GM12872 (cell line): ENCODE measurements at regions not wholly inside any gene's neighbourhood (a gene's known extent, or its start where the extent isn't known, plus 50 kb on each side); places are given as distances from the start of the nearest gene placed in this dataset.

Experiments
- CTCF ChIP-seq: IDR thresholded peaks from 3 replicates; pipeline ENCODE4 v1.5.1; 2011; ENCODE audit warnings: low read depth, mild to moderate bottlenecking, low read length, moderate library complexity; ENCODE audit not compliant: insufficient read depth

GRCh38 chr2:109679626-109680025, 65.5 kb downstream of the SOWAHC start:
- no peak for TF ChIP-seq CTCF

GRCh38 chr2:109680523-109681297, 66.5 kb downstream of the SOWAHC start:
- TF ChIP-seq CTCF = no peak

- no peak for TF ChIP-seq CTCF
Measured at GRCh38 chr2:109681633-109682380, 67.6 kb downstream of the SOWAHC start.

- no peak for TF ChIP-seq CTCF
Measured at GRCh38 chr2:109683452-109683851, 69.3 kb downstream of the SOWAHC start.

- no peak for TF ChIP-seq CTCF
Measured at GRCh38 chr2:109685453-109685852, 71.3 kb downstream of the SOWAHC start.

- TF ChIP-seq CTCF = no peak
Measured at GRCh38 chr2:109686921-109687320, 72.8 kb downstream of the SOWAHC start.

- no peak for TF ChIP-seq CTCF
Measured at GRCh38 chr2:109689182-109689930, 75.2 kb downstream of the SOWAHC start.
